AG04449 (cell line): ENCODE measurements at regions not wholly inside any gene's neighbourhood (a gene's known extent, or its start where the extent isn't known, plus 50 kb on each side); places are given as distances from the start of the nearest gene placed in this dataset.
"Not testable (repeated sequence)": the region's sequence is repeated elsewhere in the genome, so short reads cannot be mapped to it uniquely, and the experiment has no call there.

ENCODE experiments used
- CTCF ChIA-PET: fragments of 350-600 bp; formaldehyde crosslinking; extraction: SDS; loops from one replicate; lab custom pipeline; 2021; ENCODE audit warnings: antibody characterized with exemption; lab: Yijun Ruan, JAX
- POLR2A ChIA-PET: fragments of 400-600, 350-600 bp; formaldehyde crosslinking; extraction: SDS; loops from one replicate; lab custom pipeline; 2020; ENCODE audit warnings: antibody characterized with exemption, inconsistent platforms; lab: Yijun Ruan, JAX
- DNase-seq: peaks from one replicate; pipeline ENCODE4 v3.0.0-alpha.2; 2010; ENCODE audit warnings: low read depth, low spot score
- H3K4me3 ChIP-seq: 2 replicates; pipeline ENCODE4 v1.5.1; 2011; ENCODE audit warnings: low read depth, mild to moderate bottlenecking, control low read depth, low read length
- CTCF ChIP-seq: IDR thresholded peaks from one replicate; pipeline ENCODE4 v1.5.1; 2011; ENCODE audit warnings: mild to moderate bottlenecking, moderate library complexity, low read length, control low read depth, inconsistent platforms; ENCODE audit not compliant: insufficient read depth; ENCODE audit errors: missing control alignments

- ChIA-PET CTCF (no interaction called here), POLR2A (no interaction called here)
- H3K4me3 ChIP-seq = no peak overlapping the region
- TF ChIP-seq CTCF = no peak
- DNase-seq = no peak
Measured at GRCh38 chr1:95636897-95637296, 402.9 kb downstream of the RWDD3 start.

- TF ChIP-seq CTCF = no peak
- CTCF ChIA-PET = no interaction called here
- no peak overlapping the region for H3K4me3 ChIP-seq
- DNase-seq = no peak
- POLR2A ChIA-PET = no interaction called here
Measured at GRCh38 chr1:95640746-95641145, 406.7 kb downstream of the RWDD3 start.

- DNase-seq = no peak
- no peak for TF ChIP-seq CTCF
- CTCF ChIA-PET = no interaction called here
- H3K4me3 ChIP-seq = no peak overlapping the region
- POLR2A ChIA-PET = no interaction called here
Measured at GRCh38 chr1:95641386-95641785, 407.4 kb downstream of the RWDD3 start.

- ChIA-PET CTCF (no interaction called here), POLR2A (no interaction called here)
- DNase-seq = no peak
- TF ChIP-seq CTCF = no peak
- no peak overlapping the region for H3K4me3 ChIP-seq
Measured at GRCh38 chr1:95642035-95642434, 408.0 kb downstream of the RWDD3 start.

GRCh38 chr1:95643071-95643470 lies 409.1 kb downstream of the RWDD3 start:
- no peak for TF ChIP-seq CTCF
- H3K4me3 ChIP-seq = no peak overlapping the region
- ChIA-PET POLR2A (no interaction called here), CTCF (no interaction called here)
- no peak for DNase-seq

- H3K4me3 ChIP-seq, CTCF ChIA-PET, DNase-seq, POLR2A ChIA-PET: not testable (repeated sequence)
Measured at GRCh38 chr1:95645126-95645525, 411.1 kb downstream of the RWDD3 start.

GRCh38 chr1:95650631-95651030 lies 416.6 kb downstream of the RWDD3 start:
- no peak overlapping the region for H3K4me3 ChIP-seq
- DNase-seq = no peak
- TF ChIP-seq CTCF = no peak
- POLR2A ChIA-PET = no interaction called here
- CTCF ChIA-PET = no interaction called here
